Body of pancreas (tissue), 4 donors: ENCODE measurements at regions not wholly inside any gene's neighbourhood (a gene's known extent, or its start where the extent isn't known, plus 50 kb on each side); places are given as distances from the start of the nearest gene placed in this dataset.

Experiments
- POLR2A ChIP-seq, 3 donors: fragments of 450-650 bp; IDR thresholded peaks; one replicate each; pipeline ENCODE4 v1.6.1; 2016; ENCODE audit warnings: antibody characterized with exemption in 3 of 3, mild to moderate bottlenecking in 2 of 3
- TF ChIP-seq, protein P1 (sequence below), 7 experiments: fragments of 450-650 bp in 4 of 7; fragments of 200-600 bp in 3 of 7; sonication (generic) in 3 of 7; IDR thresholded peaks; one replicate each; pipeline ENCODE4 v1.5.1; 2016 to 2019; ENCODE audit warnings: antibody characterized with exemption in 7 of 7

DNA sequence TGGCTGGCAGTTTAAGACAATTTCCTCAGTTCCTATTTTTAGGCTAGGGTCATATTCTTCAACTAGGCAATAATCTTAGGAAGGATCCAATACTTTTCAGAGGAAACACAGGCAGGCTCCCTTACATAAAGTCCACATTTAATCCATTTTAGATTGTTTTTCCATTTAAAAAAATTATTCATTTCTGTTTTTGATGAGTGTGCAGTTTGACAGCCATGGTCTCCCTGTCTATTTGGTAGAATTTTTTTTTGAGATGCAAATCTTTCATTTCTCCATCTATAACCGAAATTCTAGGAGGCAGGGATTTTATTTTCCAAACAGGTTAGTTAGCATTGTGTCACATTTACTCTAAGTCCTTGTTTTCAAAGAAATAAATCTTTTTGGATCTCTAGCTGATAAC lies 326.8 kb downstream of the PPP4R3C start:
- TF ChIP-seq, protein P1, sequence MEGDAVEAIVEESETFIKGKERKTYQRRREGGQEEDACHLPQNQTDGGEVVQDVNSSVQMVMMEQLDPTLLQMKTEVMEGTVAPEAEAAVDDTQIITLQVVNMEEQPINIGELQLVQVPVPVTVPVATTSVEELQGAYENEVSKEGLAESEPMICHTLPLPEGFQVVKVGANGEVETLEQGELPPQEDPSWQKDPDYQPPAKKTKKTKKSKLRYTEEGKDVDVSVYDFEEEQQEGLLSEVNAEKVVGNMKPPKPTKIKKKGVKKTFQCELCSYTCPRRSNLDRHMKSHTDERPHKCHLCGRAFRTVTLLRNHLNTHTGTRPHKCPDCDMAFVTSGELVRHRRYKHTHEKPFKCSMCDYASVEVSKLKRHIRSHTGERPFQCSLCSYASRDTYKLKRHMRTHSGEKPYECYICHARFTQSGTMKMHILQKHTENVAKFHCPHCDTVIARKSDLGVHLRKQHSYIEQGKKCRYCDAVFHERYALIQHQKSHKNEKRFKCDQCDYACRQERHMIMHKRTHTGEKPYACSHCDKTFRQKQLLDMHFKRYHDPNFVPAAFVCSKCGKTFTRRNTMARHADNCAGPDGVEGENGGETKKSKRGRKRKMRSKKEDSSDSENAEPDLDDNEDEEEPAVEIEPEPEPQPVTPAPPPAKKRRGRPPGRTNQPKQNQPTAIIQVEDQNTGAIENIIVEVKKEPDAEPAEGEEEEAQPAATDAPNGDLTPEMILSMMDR (IDR thresholded peaks at IDR 0.05) = no peak
- no peak for TF ChIP-seq POLR2A (IDR thresholded peaks at IDR 0.05)
